Keratinocyte (primary cell): ENCODE measurements at regions not wholly inside any gene's neighbourhood (a gene's known extent, or its start where the extent isn't known, plus 50 kb on each side); places are given as distances from the start of the nearest gene placed in this dataset.
"Not testable (repeated sequence)": the region's sequence is repeated elsewhere in the genome, so short reads cannot be mapped to it uniquely, and the experiment has no call there.

Experiments used
- DNase-seq: peaks from one replicate; pipeline ENCODE4 v3.0.0-alpha.2; 2011; ENCODE audit warnings: low read depth, missing footprints, low spot score
- FAIRE-seq: peaks from 2 replicates; lab custom pipeline; 2011; peaks lifted over from hg19 to GRCh38; lab: Jason Lieb, UNC
- H2AFZ ChIP-seq: 2 replicates; pipeline ENCODE4 v1.6.0; 2012; ENCODE audit warnings: low read length, control low read depth, inconsistent platforms; ENCODE audit not compliant: control insufficient read depth
- H3K27ac ChIP-seq: 2 replicates; pipeline ENCODE4 v1.5.1; 2011; ENCODE audit warnings: low read length; ENCODE audit not compliant: control insufficient read depth, insufficient read depth
- H3K27me3 ChIP-seq: 3 replicates; pipeline ENCODE4 v1.6.0; 2011; ENCODE audit warnings: low read length; ENCODE audit not compliant: control insufficient read depth, insufficient read depth; ENCODE audit errors: extremely low read depth
- H3K36me3 ChIP-seq, 2 experiments: 2 replicates in 1 of 2; 3 replicates in 1 of 2; pipeline ENCODE4 v1.5.1; 2011; ENCODE audit warnings: low read length in 2 of 2, mild to moderate bottlenecking in 1 of 2; ENCODE audit not compliant: control insufficient read depth in 2 of 2, insufficient read depth in 2 of 2; ENCODE audit errors: extremely low read depth in 1 of 2
- H3K4me1 ChIP-seq: 3 replicates; pipeline ENCODE4 v1.5.1; 2011; ENCODE audit warnings: low read length; ENCODE audit not compliant: control insufficient read depth, insufficient read depth; ENCODE audit errors: extremely low read depth
- H3K4me2 ChIP-seq: 3 replicates; pipeline ENCODE4 v1.6.0; 2011; ENCODE audit warnings: low read depth, low read length; ENCODE audit not compliant: control insufficient read depth, insufficient read depth; ENCODE audit errors: extremely low read depth
- H3K4me3 ChIP-seq, 3 experiments: fragments of 200-600 bp in 1 of 3; sonication (generic) in 1 of 3; 2 replicates in 2 of 3; 3 replicates in 1 of 3; pipeline ENCODE4 v1.5.1; 2011 to 2016; ENCODE audit warnings: low read length in 3 of 3, mild to moderate bottlenecking in 3 of 3, control low read depth in 2 of 3, inconsistent platforms in 1 of 3, low read depth in 1 of 3, mixed read lengths in 1 of 3, mixed run types in 1 of 3, moderate library complexity in 1 of 3; ENCODE audit not compliant: control insufficient read depth in 2 of 3, insufficient read depth in 2 of 3; ENCODE audit errors: extremely low read depth in 1 of 3
- H3K79me2 ChIP-seq: 2 replicates; pipeline ENCODE4 v1.6.0; 2012; ENCODE audit warnings: low read length; ENCODE audit not compliant: control insufficient read depth, insufficient read depth
- H3K9ac ChIP-seq: 3 replicates; pipeline ENCODE4 v1.6.0; 2011; ENCODE audit warnings: low read length; ENCODE audit not compliant: control insufficient read depth, insufficient read depth; ENCODE audit errors: extremely low read depth
- H3K9me1 ChIP-seq: 3 replicates; pipeline ENCODE4 v1.6.0; 2011; ENCODE audit warnings: low read length; ENCODE audit not compliant: control insufficient read depth, insufficient read depth; ENCODE audit errors: extremely low read depth
- H3K9me3 ChIP-seq: 2 replicates; pipeline ENCODE4 v1.5.1; 2012; ENCODE audit warnings: low read depth, low read length; ENCODE audit not compliant: control insufficient read depth
- H4K20me1 ChIP-seq: 3 replicates; pipeline ENCODE4 v1.6.0; 2011; ENCODE audit warnings: low read length; ENCODE audit not compliant: control insufficient read depth, insufficient read depth; ENCODE audit errors: extremely low read depth
- CTCF ChIP-seq, 3 experiments: IDR thresholded peaks in 1 of 3; conservative IDR thresholded peaks in 1 of 3; optimal IDR thresholded peaks in 1 of 3; 2 replicates in 2 of 3; 3 replicates in 1 of 3; pipeline versions ENCODE3 to v1.5.1; 2011; ENCODE audit warnings: low read length in 3 of 3, mild to moderate bottlenecking in 3 of 3, moderate library complexity in 2 of 3, control low read depth in 1 of 3, inconsistent platforms in 1 of 3; ENCODE audit not compliant: insufficient read depth in 2 of 3; ENCODE audit errors: extremely low read depth in 1 of 3
- EZH2 ChIP-seq: IDR thresholded peaks from one replicate; pipeline ENCODE4 v1.6.1; 2012; ENCODE audit warnings: inconsistent platforms, mild to moderate bottlenecking, low read length, moderate library complexity
- dilution Hi-C: fragments of 300-500 bp; cut with MboI; formaldehyde crosslinking; loops from one replicate; pipeline ENCODE4 v1.7.0; 2020; ENCODE audit warnings: low sequenced_read_pairs; ENCODE audit not compliant: extremely low pct_ligation_motif_present

GRCh38 chr14:42488965-42489364, 882.3 kb downstream of the LRFN5 start:
- H2AFZ ChIP-seq = no peak overlapping the region
- no peaks in the 10 kb centered on the region for H3K79me2 ChIP-seq
- no peaks in the 10 kb centered on the region for H3K36me3 ChIP-seq
- no peaks in the 10 kb centered on the region for H4K20me1 ChIP-seq
- no peak overlapping the region for H3K27ac ChIP-seq
- TF ChIP-seq EZH2 = no peak
- no peak for TF ChIP-seq CTCF (optimal IDR thresholded peaks at IDR 0.05 in 1 of 3, IDR thresholded peaks at IDR 0.05 in 1 of 3, conservative IDR thresholded peaks at IDR 0.05 in 1 of 3; ENCODE audit: extremely low read depth in 1 of 3, insufficient read depth in 2 of 3, low read length in 3 of 3)
- FAIRE-seq (no peak), DNase-seq (no peak)
- H3K4me1 ChIP-seq = no peaks in the 10 kb centered on the region
- H3K4me3 ChIP-seq = no peak overlapping the region
- H3K9me1 ChIP-seq = no peaks in the 10 kb centered on the region
- dilution Hi-C loops = no loop called here
- H3K4me2 ChIP-seq = no peak overlapping the region
- H3K27me3 ChIP-seq = no peaks in the 10 kb centered on the region
- H3K9ac ChIP-seq = no peak overlapping the region
- H3K9me3 ChIP-seq = no peaks in the 10 kb centered on the region

GRCh38 chr14:42482345-42482971, 875.8 kb downstream of the LRFN5 start:
- H3K9me3 ChIP-seq, H3K9me1 ChIP-seq, H3K4me3 ChIP-seq, H3K9ac ChIP-seq, H4K20me1 ChIP-seq, FAIRE-seq, H3K4me1 ChIP-seq, H3K36me3 ChIP-seq, DNase-seq, H3K27me3 ChIP-seq, dilution Hi-C loops, H3K4me2 ChIP-seq, H2AFZ ChIP-seq, H3K27ac ChIP-seq, H3K79me2 ChIP-seq: not testable (repeated sequence)

GRCh38 chr14:42481714-42482113, 875.0 kb downstream of the LRFN5 start:
- H3K9me1 ChIP-seq, DNase-seq, H4K20me1 ChIP-seq, H3K4me1 ChIP-seq, H3K9ac ChIP-seq, H3K27ac ChIP-seq, H3K27me3 ChIP-seq, H3K4me3 ChIP-seq, H3K36me3 ChIP-seq, H2AFZ ChIP-seq, H3K4me2 ChIP-seq, FAIRE-seq, dilution Hi-C loops, H3K9me3 ChIP-seq, H3K79me2 ChIP-seq: not testable (repeated sequence)
